ENCODE measurements at regions not wholly inside any gene's neighbourhood (a gene's known extent, or its start where the extent isn't known, plus 50 kb on each side); places are given as distances from the start of the nearest gene placed in this dataset.
"Not testable (repeated sequence)": the region's sequence is repeated elsewhere in the genome, so short reads cannot be mapped to it uniquely, and the experiment has no call there.

DNA sequence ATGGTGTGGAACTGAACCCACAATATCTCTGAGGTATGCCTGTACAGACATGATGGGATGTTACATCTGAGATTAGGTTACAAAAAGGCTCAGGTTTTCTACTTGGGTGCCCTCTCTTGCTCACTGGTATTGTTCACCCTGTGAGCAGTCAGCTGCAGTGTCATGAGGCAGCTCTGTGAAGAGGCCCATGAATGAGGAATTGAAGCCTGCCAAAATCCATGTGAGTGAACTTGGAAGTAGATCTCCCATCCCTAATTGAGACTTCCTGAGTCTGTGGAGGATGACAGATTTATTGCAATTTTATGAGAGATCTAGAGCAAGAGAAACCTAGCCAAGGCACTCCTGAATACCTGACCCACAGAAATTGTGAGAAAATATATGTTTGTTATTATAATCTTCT, 404.9 kb upstream of the ZEB2 start:
- H3K27me3 Mint-ChIP-seq: no peaks in the 10 kb centered on the region
- POLR2A ChIA-PET: no interaction called here
- H3K36me3 Mint-ChIP-seq: no peaks in the 10 kb centered on the region

DNA sequence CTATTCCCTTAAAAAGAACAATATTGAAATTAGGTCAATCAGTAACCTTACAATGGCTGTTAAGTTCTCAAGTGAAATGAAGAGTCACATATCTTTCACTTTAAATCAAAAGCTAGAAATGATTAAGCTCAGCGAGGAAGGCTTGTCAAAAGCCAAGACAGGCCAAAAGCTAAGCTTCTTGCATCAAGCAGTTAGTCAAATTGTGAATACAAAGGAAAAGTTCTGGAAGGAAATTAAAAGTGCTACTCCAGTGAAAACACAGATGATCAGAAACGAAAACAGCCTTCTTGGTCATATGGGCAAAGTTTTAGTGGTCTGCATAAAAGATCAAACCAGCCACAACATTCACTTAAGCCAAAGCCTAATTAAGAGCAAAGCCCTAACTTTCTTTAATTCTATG, 402.6 kb upstream of the ZEB2 start:
- Mint-ChIP-seq H3K9me3 (no peaks in the 10 kb centered on the region), H3K27me3 (no peaks in the 10 kb centered on the region), H3K4me1 (no peaks in the 10 kb centered on the region), H3K4me3 (no peak overlapping the region), H3K27ac (no peak overlapping the region), H3K36me3 (no peaks in the 10 kb centered on the region)
- POLR2A ChIA-PET: no interaction called here
- ATAC-seq (ENCODE audit: low read depth) (no peak), DNase-seq (no peak)

More for the DNA sequence above, 404.9 kb upstream of the ZEB2 start:
- ATAC-seq (ENCODE audit: low read depth) (no peak), DNase-seq (no peak)
- Mint-ChIP-seq H3K27ac (no peak overlapping the region), H3K4me3 (no peak overlapping the region), H3K9me3 (no peaks in the 10 kb centered on the region), H3K4me1 (no peaks in the 10 kb centered on the region)

GRCh38 chr2:144920755-144921530, 401.0 kb upstream of the ZEB2 start:
- H3K4me1 Mint-ChIP-seq: no peaks in the 10 kb centered on the region
- no peaks in the 10 kb centered on the region for H3K9me3 Mint-ChIP-seq
- H3K27ac Mint-ChIP-seq: no peak overlapping the region
- DNase-seq (no peak), ATAC-seq (ENCODE audit: low read depth) (no peak)
- H3K27me3 Mint-ChIP-seq: no peaks in the 10 kb centered on the region
- POLR2A ChIA-PET: no interaction called here
- no peak overlapping the region for H3K4me3 Mint-ChIP-seq
- H3K36me3 Mint-ChIP-seq: no peaks in the 10 kb centered on the region

- POLR2A ChIA-PET: no interaction called here
- ATAC-seq (ENCODE audit: low read depth): no peak
- DNase-seq: no peak
These were observed 394.9 kb upstream of the ZEB2 start for GRCh38 chr2:144914622-144915318.

GRCh38 chr2:144914113-144914512, 394.2 kb upstream of the ZEB2 start:
- POLR2A ChIA-PET: no interaction called here
- Mint-ChIP-seq H3K4me1 (peaks cover 2% of the 10 kb centered on the region), H3K36me3 (no peaks in the 10 kb centered on the region), H3K27me3 (no peaks in the 10 kb centered on the region), H3K27ac (no peak overlapping the region), H3K4me3 (no peak overlapping the region), H3K9me3 (no peaks in the 10 kb centered on the region)
- DNase-seq (no peak), ATAC-seq (ENCODE audit: low read depth) (no peak)

More at GRCh38 chr2:144914622-144915318, 394.9 kb upstream of the ZEB2 start:
- Mint-ChIP-seq H3K27ac (no peak overlapping the region), H3K36me3 (no peaks in the 10 kb centered on the region), H3K27me3 (no peaks in the 10 kb centered on the region), H3K9me3 (no peaks in the 10 kb centered on the region), H3K4me1 (peaks cover 2% of the 10 kb centered on the region), H3K4me3 (no peak overlapping the region)

DNA sequence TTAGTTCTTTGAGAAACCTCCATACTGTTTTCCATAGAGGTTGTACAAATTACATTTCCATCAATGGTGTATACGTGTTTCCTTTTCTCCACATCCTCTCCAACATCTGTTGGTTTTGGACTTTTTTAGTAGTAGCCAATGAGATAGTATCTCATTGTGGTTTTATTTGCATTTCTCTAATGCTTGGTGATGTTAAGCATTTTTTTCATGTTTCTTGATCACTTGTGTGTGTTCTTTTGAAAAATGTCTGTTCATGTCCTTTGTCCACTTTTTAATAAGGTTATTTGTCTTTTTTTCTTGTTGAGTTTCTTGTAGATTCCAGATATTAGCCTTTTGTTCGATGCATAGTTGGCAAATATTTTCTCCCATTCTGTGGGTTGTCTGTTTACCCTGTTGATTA, 392.3 kb upstream of the ZEB2 start:
- Mint-ChIP-seq H3K27me3 (no peaks in the 10 kb centered on the region), H3K9me3 (no peaks in the 10 kb centered on the region), H3K27ac (no peak overlapping the region), H3K36me3 (no peaks in the 10 kb centered on the region), H3K4me1 (peaks cover 2% of the 10 kb centered on the region), H3K4me3 (no peak overlapping the region)
- DNase-seq: no peak
- ATAC-seq (ENCODE audit: low read depth): no peak
- POLR2A ChIA-PET: no interaction called here

DNA sequence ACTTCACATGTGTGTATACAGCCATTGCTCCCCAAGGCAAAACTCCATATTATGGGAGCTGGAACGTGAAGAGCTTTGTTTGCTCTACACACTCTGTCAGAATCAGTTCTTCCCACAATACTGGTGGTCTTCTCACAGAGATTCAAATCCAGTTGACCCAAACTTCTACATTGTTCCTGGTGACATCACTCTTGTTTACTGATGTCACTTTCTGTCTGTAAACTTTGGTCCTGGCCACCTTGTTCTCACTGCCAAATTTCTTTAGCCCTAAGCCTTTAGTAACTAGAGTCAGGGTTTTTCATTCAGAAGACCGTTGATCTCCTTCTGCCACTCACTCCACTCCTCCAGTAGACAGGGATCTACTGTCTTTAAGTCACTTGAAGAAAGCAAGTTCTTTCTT, 386.0 kb upstream of the ZEB2 start:
- POLR2A ChIA-PET: no interaction called here
- ATAC-seq (ENCODE audit: low read depth) (no peak), DNase-seq (no peak)
- H3K27me3 Mint-ChIP-seq: no peaks in the 10 kb centered on the region
- no peaks in the 10 kb centered on the region for H3K4me1 Mint-ChIP-seq
- peaks cover 3% of the 10 kb centered on the region for H3K9me3 Mint-ChIP-seq
- no peak overlapping the region for H3K4me3 Mint-ChIP-seq
- H3K27ac Mint-ChIP-seq: no peak overlapping the region
- H3K36me3 Mint-ChIP-seq: no peaks in the 10 kb centered on the region

- Mint-ChIP-seq H3K36me3 (no peaks in the 10 kb centered on the region), H3K9me3 (peaks cover 3% of the 10 kb centered on the region), H3K4me1 (no peaks in the 10 kb centered on the region), H3K27me3 (peaks cover 2% of the 10 kb centered on the region), H3K27ac (no peak overlapping the region), H3K4me3 (no peak overlapping the region)
- POLR2A ChIA-PET: no interaction called here
- DNase-seq: no peak
- ATAC-seq (ENCODE audit: low read depth): no peak
These were observed 384.7 kb upstream of the ZEB2 start for GRCh38 chr2:144904612-144905011.

- H3K27me3 Mint-ChIP-seq; DNase-seq; H3K4me1 Mint-ChIP-seq; H3K4me3 Mint-ChIP-seq; H3K27ac Mint-ChIP-seq; POLR2A ChIA-PET; H3K9me3 Mint-ChIP-seq; ATAC-seq (ENCODE audit: low read depth); H3K36me3 Mint-ChIP-seq: not testable (repeated sequence)
These were observed 383.1 kb upstream of the ZEB2 start for GRCh38 chr2:144903045-144903444.

DNA sequence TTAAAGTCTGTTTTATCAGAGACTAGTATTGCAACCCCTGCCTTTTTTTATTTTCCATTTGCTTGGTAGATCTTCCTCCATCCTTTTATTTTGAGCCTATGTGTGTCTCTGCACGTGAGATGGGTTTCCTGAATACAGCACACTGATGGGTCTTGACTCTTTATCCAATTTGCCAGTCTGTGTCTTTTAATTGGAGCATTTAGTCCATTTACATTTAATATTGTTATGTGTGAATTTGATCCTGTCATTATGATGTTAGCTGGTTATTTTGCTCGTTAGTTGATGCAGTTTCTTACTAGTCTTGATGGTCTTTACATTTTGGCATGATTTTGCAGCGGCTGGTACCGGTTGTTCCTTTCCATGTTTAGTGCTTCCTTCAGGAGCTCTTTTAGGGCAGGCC, 381.5 kb upstream of the ZEB2 start:
- H3K27me3 Mint-ChIP-seq; ATAC-seq (ENCODE audit: low read depth); DNase-seq; H3K36me3 Mint-ChIP-seq; H3K4me1 Mint-ChIP-seq; H3K4me3 Mint-ChIP-seq; H3K27ac Mint-ChIP-seq; POLR2A ChIA-PET; H3K9me3 Mint-ChIP-seq: not testable (repeated sequence)

- no peaks in the 10 kb centered on the region for H3K9me3 Mint-ChIP-seq
- no peaks in the 10 kb centered on the region for H3K36me3 Mint-ChIP-seq
- H3K4me3 Mint-ChIP-seq: no peak overlapping the region
- H3K27ac Mint-ChIP-seq: no peak overlapping the region
- DNase-seq (no peak), ATAC-seq (ENCODE audit: low read depth) (no peak)
- no peaks in the 10 kb centered on the region for H3K4me1 Mint-ChIP-seq
- peaks cover 5% of the 10 kb centered on the region for H3K27me3 Mint-ChIP-seq
- POLR2A ChIA-PET: no interaction called here
These were observed 376.4 kb upstream of the ZEB2 start for GRCh38 chr2:144896341-144896740.

DNA sequence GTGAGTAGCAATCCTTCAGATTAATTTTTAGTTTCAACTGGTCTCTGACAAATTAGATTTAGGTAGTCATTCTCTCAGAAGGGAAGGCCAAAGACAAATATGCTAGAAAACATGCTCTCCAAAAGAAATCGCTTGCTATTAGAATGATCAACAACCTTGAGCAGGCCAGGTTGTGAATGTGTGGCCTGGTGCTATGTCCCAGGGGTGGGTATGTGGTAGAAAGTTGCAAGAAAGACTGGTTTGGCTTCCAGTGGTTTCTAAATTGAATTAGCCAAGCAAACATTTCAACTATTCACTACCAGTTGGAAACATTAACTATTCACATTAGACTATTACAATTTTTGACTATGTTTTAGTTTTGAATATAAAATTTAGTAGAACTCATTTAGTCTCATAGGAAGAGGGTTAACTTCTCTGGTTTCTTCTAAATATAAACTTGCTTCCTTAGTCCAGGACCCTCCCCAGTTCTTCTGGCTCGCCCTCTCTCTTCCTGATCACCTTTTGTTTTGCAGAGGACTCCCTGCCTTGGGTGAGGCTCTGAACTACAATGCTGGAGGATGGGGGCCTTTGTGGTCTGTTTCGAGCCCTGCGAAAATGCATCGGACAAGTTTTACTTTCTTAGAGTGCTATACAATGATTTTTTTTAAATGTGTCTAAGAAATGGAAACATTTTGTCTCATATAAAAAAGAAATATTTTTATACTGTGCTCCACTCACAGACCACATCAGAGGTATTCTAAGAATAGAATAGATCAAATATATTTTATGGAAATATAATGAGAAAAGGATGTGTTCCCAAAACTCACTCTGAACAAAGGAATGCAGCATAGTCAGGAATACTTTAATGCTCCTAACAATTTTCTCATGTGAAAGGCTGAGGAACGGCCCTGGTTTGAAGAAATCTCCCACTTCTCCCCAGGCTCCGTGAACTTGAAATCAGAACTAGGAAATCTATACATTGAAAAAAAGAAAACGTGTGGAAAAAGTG, 375.0 kb upstream of the ZEB2 start:
- Mint-ChIP-seq H3K9me3 (no peaks in the 10 kb centered on the region), H3K27me3 (peaks cover 3% of the 10 kb centered on the region), H3K4me3 (no peak overlapping the region), H3K27ac (no peak overlapping the region), H3K36me3 (no peaks in the 10 kb centered on the region), H3K4me1 (no peaks in the 10 kb centered on the region)
- DNase-seq (no peak), ATAC-seq (ENCODE audit: low read depth) (no peak)
- POLR2A ChIA-PET: no interaction called here

DNA sequence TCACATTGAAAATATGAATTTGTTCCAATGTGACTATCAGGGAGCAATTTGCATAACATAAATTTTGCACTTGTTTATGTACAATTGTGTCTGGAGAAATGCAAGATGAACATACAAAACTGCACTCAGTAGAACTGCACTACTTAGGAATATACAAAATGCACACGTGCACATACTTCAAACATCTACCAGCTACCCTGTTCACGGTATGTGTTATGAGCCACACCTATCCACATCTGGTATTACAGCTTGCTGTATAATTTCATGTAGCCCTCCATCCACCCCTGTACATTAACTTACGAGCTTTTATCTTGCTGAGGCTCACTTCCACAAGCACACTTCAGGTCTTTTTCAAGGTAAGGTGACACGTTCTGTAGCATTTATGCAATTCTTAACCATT, 373.5 kb upstream of the ZEB2 start:
- no peak for DNase-seq
- ATAC-seq (ENCODE audit: low read depth): no peak
- Mint-ChIP-seq H3K9me3 (no peaks in the 10 kb centered on the region), H3K27ac (no peak overlapping the region), H3K4me3 (no peak overlapping the region), H3K4me1 (no peaks in the 10 kb centered on the region), H3K27me3 (peaks cover 3% of the 10 kb centered on the region), H3K36me3 (no peaks in the 10 kb centered on the region)
- POLR2A ChIA-PET: no interaction called here

Measured in activated naive CD8-positive, alpha-beta T cell treated with anti-CD3 and anti-CD28 coated beads, Interleukin-2, amount 10 ng/mL, durations not matched to agents 7 days and 5 days (primary cell).